NCI-H1436 (cell line): ENCODE measurements at regions not wholly inside any gene's neighbourhood (a gene's known extent, or its start where the extent isn't known, plus 50 kb on each side); places are given as distances from the start of the nearest gene placed in this dataset.
"Not testable (repeated sequence)": the region's sequence is repeated elsewhere in the genome, so short reads cannot be mapped to it uniquely, and the experiment has no call there.

Source experiments
- DNase-seq: peaks from one replicate; lab custom pipeline; 2025; lab: John Stamatoyannopoulos, UW

- DNase-seq = no peak
These were observed 50.6 kb upstream of the C1QTNF9B start for GRCh38 chr13:23947893-23948292.

GRCh38 chr13:23949200-23949599 is 51.9 kb upstream of the C1QTNF9B start:
- DNase-seq = no peak

- DNase-seq = no peak
These were observed 52.4 kb upstream of the C1QTNF9B start for GRCh38 chr13:23949736-23950135.

- DNase-seq = no peak
These were observed 53.6 kb upstream of the C1QTNF9B start for GRCh38 chr13:23950736-23951510.

- no peak for DNase-seq
These were observed 55.5 kb upstream of the C1QTNF9B start for GRCh38 chr13:23952796-23953195.

GRCh38 chr13:23953860-23954512 is 56.7 kb upstream of the C1QTNF9B start:
- DNase-seq = no peak

- DNase-seq = no peak
These were observed 57.8 kb upstream of the C1QTNF9B start for GRCh38 chr13:23955064-23955463.

- DNase-seq = no peak
These were observed 58.8 kb upstream of the C1QTNF9B start for GRCh38 chr13:23956106-23956505.

GRCh38 chr13:23957981-23958380 is 60.7 kb upstream of the C1QTNF9B start:
- no peak for DNase-seq

- no peak for DNase-seq
These were observed 62.0 kb upstream of the C1QTNF9B start for GRCh38 chr13:23959231-23959862.

- DNase-seq = no peak
These were observed 63.4 kb upstream of the C1QTNF9B start for GRCh38 chr13:23960566-23961156.

GRCh38 chr13:23963184-23963931 is 66.1 kb upstream of the C1QTNF9B start:
- DNase-seq = no peak

GRCh38 chr13:23963947-23964346 is 66.6 kb upstream of the C1QTNF9B start:
- no peak for DNase-seq

- no peak for DNase-seq
These were observed 68.0 kb upstream of the C1QTNF9B start for GRCh38 chr13:23965346-23965745.

- no peak for DNase-seq
These were observed 69.0 kb upstream of the C1QTNF9B start for GRCh38 chr13:23966221-23966690.

- no peak for DNase-seq
These were observed 69.7 kb upstream of the C1QTNF9B start for GRCh38 chr13:23966691-23967615.

GRCh38 chr13:23967792-23968191 is 70.5 kb upstream of the C1QTNF9B start:
- DNase-seq = not testable (repeated sequence)

- DNase-seq = no peak
These were observed 72.3 kb upstream of the C1QTNF9B start for GRCh38 chr13:23969647-23970046.

GRCh38 chr13:23979361-23980159 is 82.3 kb upstream of the C1QTNF9B start:
- no peak for DNase-seq

GRCh38 chr13:23980160-23980551 is 82.9 kb upstream of the C1QTNF9B start:
- DNase-seq = peak; percentile 26
